ENCODE measurements at regions not wholly inside any gene's neighbourhood (a gene's known extent, or its start where the extent isn't known, plus 50 kb on each side); places are given as distances from the start of the nearest gene placed in this dataset.

DNA sequence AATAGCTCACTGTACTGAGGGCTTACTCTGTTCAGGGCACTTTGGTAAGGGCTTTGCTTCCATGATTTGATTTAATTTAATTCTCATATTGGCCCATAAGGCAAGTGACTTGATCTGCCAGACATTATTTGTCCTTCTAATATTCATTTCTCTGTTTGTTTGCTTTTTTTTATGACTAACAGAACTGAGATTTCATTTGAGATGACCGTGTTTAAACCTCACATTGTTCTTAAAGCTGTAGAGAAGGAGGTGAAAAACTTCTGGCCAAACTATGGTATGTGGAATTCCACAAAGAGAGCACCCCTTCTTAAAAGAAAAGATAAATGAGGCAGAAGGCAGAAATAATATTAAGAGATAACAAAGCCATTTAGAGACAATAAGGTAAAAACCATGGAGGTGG is 775.6 kb upstream of the ACO1 start:
- DNase-seq (ENCODE audit: low read depth in 2 of 2) = no peak

DNA sequence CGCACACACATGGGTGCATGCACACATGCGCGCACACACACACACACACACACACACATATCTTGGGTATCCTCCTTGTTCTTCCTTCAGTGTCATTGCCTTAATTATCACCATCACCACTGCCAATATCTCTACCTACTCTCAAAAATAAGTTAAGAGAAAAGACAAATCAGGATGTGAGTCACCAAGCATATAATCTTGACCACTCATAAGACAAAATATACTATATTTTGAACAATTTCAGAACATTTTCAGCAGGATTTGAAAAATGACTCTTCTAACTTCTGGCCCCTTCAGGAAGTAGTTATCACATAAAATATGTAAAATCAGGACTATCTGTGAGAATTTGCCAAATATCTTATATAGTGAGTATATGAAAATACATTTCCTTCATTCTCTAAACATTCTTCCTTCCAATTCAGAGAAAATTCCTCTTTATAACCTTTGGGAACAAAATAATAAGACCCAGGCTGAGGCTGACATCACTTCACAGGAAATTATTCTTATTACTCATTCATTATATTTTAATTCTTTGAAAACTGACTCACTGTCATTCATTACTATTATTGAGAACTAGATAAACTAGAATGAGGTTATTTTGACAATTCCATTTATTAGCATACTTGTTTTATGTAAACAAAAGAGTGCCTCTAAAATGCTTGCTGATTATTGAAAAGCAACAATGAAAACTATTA is 772.0 kb upstream of the ACO1 start:
- no peak for DNase-seq (ENCODE audit: low read depth in 2 of 2)

DNA sequence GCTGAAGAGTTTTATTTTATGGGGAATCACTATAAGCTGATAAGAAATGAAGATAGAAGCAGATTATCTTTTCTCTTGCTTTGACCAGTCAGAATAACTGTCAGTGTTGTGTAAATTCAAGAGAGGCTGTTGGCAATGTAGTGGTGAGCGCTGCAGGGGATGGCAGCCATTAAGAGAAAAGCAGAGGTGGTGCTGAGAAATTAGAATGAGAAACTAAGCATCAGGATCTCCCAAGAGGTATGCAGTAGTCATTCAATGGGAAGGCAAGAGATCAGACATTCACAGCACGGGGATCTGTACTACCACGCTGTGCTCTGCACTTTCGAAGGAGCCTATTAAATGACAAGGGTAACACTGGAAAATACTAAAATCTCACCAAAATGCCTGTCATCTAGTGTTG is 768.5 kb upstream of the ACO1 start:
- DNase-seq (ENCODE audit: low read depth in 2 of 2) = no peak

DNA sequence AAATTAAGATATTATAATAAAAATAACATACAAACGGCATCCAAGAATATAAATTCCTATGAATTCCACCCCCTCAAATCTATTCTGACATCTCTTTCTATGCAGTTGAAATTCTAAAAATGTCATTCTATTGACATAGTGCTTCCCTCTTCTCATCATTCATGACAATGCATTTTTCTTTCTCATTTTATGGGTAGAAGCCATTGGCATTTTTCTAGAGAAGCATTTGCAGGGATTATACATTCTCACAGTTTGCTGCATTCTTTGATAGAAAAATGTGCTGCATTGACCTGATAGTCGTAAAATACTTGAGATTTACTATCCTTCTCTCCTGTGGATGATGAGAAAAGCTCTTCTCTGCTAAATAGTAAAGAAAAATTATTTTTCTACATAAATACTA is 760.9 kb upstream of the ACO1 start:
- no peak for DNase-seq (ENCODE audit: low read depth in 2 of 2)

DNA sequence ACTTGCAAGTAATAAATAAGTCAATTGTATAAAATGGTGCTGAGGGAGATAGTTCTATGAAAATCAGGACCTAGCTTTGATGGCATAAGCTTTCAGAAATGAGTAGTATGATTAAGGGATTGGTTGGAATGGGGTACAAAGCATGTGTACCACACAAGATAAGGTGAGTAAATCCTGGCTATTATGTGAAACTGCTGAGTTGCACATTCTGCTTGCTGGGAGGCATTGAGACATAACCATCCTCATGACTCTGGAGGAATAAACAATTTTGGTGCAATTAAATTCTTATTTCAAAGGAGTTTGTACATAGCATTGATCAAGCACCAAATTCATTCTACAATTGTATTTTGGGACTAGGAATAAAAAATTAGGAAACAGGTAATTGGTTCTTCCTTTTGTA is 755.2 kb upstream of the ACO1 start:
- no peak for DNase-seq (ENCODE audit: low read depth in 2 of 2)

DNA sequence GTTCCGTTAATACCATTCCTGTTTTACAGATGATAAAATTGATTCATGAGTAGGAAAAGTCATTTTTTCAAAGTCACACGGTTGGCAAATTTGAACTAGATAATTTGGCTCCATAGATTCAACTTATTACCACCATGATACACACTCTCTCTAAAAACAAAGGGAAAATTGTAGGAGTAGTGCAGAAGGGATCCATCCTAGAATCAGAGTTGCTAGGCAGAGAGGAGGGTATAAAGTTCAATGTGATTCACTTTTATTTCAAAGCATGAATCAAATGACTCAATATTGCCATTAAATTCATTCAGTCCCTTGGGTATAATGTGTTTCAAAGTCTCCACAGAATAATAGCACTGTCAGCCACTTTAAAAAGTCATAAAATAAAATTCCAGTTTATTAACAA is 747.2 kb upstream of the ACO1 start:
- DNase-seq (ENCODE audit: low read depth in 2 of 2) = no peak

DNA sequence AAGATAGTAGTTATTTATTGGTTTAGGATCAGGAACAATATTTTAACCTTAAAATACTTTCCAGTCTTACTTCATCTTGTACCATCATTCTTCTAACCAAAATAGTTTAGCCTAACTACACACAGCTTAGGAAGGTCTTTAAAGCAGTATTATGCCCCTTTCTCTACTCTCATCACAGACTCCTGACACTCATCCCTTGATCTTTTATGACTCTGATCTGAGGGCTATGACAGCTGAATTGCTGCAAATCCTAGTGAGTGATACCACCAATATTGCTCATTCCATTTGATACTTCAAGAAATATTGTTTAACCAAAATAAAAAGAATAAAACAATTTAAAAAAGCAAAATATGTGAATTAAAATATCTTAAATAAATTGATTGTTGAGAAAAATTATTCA is 746.6 kb upstream of the ACO1 start:
- DNase-seq (ENCODE audit: low read depth in 2 of 2) = no peak

DNA sequence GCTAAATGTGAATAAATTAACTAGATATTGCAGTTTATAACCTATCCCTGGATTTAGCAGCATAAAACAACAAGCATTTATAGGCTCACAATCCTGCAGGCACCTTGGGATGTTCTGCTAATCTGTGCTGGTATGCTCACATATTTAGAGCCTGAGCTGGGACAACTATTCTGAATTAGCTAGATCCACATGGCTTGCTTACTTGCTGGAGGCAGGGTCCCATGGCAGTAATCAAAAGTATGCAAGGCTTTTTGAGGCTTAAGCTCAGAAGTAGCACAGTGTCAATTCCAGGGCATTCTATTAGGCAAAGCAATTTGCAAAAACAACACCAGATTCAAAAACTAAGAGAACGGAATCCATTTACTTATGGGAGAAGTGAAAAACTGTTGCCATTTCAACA is 745.0 kb upstream of the ACO1 start:
- no peak for DNase-seq (ENCODE audit: low read depth in 2 of 2)

DNA sequence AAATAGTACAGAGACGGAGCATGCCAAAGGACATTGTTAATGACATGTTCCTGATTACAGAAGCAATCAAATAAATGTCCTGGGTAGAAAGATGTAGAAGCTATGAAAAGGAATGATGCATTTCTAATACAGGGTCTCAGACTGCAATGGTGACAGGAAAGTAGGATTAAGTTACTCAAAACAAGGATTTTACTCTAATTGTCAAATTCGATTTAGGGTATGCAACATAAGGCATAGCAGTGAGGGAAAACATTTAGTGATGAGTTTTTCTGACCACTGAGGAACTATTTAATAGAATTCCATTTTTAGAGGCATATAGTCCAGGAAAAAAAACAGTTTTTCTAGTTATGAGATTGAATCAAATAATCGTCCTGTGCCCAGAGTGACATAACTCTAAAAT is 715.1 kb upstream of the ACO1 start:
- DNase-seq (ENCODE audit: low read depth in 2 of 2) = no peak

DNA sequence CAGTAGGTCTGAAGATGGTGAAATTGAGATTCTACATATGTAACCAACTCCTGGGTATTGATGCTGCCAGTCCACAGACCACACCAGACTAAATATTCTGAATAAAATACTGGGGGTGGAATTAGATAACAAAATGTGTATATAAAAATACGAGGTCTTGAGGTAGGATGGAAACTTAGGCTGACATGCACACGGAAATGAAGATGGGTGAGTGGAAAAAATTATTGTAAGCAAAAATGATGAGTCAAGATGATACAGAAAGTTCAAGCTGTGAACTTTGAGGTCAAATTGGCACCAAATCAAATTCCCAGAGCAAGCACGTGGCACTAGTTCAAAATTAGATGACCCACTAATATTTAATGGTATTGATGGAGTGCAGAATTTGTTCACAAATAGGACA is 713.4 kb upstream of the ACO1 start:
- DNase-seq (ENCODE audit: low read depth in 2 of 2) = no peak

DNA sequence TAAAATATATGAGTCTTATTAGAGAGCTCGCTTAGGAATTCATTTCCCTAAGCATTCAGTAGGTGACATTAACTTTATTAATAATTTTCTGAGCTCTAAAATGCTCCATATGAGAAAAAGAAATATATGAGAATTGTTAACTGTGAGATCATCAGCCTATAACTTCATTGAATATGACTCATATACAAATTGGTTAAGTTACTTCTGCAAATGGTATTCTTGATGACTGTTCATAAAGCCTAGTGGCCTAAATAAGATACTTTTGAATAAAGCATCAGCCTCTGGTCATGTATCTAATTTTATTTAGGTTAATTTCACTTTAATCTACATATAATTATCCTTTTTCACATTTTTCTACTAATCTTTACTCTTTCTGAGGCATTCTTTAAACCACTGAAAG is 710.2 kb upstream of the ACO1 start:
- peak; percentile 0 to 4 for DNase-seq (ENCODE audit: low read depth in 2 of 2)

DNA sequence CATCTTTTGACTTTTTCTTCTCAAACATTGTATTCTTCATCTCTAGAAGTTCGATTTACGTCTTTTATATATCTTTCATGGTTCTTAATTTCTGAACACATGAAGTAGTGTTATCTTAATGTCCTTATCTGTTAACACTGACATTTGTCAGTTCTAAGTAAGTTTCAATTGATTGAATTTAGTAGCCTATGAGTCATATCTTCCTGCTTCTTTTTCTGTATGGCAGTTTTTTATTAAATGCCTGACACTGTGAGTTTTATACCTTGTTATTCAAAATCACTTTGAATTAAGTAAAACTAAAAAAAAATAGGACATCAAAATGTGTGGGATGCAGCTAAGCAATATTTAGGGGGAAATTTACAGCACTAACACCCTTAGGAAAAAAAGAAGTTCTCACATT is 707.0 kb upstream of the ACO1 start:
- no peak for DNase-seq (ENCODE audit: low read depth in 2 of 2)

DNA sequence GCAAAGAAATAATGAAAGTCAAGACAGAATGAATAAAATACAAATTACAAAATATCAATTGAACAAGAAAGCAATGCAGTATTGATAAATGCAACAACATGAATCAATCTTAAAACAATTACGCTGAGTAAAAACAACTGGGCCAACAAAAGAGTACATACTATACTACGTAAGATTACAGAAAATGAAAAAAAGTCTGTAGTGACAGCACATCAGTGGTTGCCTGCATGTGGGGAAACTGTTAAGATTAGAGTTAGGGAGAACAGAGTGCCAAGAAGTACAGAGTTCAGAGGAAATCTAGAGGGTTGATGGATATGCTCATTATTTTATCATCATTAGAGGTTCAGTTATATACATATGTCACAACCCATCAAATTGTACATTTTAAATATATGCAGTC is 706.6 kb upstream of the ACO1 start:
- no peak for DNase-seq (ENCODE audit: low read depth in 2 of 2)

DNA sequence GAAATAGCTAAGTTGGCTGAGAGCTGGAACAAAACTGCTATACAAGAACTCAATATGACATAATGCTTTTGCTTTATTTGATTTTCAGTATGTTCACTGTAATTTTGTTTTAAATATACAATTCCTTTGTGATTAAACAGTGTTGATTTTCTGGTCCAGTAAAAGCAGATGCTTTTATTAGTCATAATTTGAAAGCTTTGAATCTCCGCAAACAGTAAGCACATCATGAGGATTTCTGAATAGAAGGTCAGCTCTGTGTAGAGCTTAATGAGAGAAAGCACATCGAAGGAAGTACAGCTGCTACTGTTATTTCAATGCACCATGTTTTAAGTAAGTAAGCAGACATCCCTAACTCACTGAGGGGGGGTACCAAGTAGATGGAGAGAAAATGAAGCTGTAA is 701.3 kb upstream of the ACO1 start:
- DNase-seq (ENCODE audit: low read depth in 2 of 2) = no peak

DNA sequence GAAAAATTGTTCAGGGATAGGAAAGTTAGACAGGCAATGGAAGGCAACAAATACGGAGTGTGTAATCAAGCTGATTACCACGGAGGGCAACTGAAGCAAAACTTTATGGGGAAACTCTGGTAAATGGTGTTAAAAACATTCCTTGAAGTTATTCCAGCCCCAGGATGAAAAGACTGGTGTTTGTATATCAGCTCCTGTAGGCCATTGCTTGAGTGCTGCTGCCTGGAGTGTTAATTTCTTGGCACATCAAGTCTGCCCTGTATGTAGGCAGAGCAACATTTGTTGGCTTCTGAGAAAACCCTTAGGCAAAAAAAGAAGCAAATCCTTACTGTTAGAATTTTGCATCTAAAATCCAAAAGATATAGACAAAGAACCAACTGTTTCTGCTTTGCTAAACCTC is 686.5 kb upstream of the ACO1 start:
- no peak for DNase-seq (ENCODE audit: low read depth in 2 of 2)

DNA sequence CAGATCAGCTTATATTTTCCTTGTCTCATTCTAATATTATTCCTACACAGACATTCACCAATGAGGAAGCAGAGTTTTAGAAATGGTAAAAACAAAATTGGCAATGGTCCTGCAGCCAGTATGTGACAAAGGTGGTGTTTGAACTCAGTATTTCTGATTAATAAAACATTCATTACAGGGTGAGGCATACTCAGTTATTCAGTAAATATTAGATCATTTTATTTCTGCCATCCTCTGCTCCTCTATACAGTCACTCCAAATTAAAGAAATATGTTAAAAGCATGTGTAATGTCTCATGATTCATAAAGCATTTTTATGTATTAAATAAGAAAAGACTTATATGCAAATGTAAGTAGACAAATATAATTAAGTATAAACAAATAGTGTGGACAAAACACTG is 684.6 kb upstream of the ACO1 start:
- DNase-seq (ENCODE audit: low read depth in 2 of 2) = no peak

DNA sequence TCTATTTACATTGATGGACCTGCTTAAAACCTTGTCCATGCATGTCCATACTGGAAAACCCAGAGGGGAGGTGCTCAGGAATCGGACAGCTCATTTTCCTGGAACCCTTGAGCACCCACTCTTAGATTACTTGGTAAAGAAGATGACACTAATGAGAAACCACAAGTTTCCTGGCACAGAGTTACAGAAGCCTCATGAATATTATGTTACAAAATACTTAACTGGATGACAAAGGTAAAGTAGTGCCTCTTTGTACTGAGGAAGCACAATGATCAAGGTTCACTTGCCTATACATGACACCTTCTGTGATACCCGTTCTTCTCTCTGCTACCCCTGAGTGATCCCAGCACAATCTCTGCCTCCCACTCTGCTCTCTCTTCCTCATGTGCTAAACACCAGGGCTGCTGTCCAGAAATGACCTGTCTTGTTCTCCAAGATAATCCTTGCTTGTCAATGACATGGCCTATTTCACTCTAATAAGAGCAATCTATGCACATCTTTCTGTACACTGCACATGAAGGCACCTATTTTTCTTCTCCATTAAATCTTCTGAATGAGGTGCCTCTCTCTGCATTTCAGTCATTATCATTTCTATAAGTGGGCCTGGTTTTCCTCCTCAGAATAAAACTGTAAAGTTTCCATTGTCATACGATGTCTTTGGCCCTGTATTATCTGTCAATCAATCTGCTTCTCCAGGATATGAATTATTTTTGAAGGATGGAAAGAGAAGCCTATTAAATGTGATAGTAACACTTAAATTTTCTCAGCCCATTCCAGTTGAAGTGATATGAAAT is 684.0 kb upstream of the ACO1 start:
- no peak for DNase-seq (ENCODE audit: low read depth in 2 of 2)

DNA sequence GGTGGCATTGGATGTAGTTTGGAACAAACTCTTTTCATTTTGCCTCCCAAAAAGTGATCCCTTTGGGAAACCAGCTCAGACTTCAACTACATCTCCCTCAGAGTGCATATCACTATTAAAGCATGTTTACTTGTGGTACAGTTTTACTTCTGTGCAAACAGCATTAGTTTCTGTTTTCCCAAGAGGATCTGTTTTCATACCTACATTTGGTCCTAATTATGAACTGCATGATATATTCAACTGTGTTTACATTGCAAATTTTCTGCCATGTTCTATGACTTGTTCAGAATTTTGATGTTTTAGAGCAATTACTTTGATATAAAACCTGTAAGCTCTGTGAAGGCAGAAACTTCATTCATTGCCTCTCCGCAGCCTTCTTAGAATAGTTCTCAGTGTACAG is 681.5 kb upstream of the ACO1 start:
- peak in 1 of 2 experiments; percentile 0 for DNase-seq (ENCODE audit: low read depth in 2 of 2)

DNA sequence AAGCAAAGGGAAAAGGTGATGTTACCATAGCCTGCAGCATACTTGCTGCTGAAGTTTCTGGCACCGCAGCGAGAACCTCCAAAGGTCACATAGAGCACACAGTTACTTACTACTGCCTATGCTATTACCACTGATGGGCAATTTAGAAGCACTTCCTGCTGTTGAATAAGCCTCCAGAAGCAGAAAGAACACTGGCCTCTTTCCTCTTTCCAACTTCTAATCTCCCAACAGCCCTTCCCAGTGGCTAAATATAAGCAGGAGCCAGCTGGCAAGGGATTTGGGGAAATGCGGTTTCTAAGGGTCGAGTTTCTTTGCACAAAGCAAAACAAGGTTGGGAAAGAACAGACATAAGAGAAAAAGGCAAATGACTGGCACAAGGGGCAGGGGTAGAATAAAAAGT is 669.2 kb upstream of the ACO1 start:
- no peak for DNase-seq (ENCODE audit: low read depth in 2 of 2)

DNA sequence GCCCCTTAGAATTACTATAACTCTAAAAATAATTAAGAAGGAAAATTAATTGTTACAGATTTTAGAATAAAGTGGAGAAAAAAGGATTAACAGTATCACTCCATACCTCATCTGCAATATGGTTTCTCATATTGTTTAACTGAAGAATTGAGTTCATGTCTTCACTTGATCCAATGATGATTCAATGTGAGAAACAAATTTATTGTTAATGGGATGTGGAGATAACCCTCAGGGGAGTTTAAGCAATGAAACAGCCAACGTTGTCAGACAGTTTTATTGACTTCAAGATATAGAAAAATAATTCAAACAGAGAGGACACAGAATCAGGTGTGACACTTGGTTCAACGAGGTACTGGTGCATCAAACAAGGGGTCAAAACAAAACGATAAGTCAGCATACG is 665.2 kb upstream of the ACO1 start:
- DNase-seq (ENCODE audit: low read depth in 2 of 2) = no peak

DNA sequence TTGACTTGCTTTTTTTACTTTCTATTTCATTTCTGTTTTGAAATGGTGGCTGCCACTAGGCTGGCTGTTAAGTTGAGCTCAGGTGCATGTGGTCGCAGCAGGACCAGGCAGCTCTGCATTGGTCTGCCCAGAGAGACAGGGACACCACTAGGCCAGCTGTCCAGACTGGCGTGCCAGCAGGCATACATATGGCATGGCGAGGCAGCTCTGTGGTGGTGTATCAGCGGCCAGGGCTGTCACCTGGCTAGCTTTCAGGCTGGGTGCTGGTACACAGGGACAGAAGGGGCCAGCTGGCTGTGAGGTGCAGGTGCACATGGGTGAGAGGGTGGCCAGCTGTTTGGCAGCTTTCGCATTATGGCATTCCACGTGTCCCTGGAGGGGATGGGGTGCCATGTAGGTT is 654.0 kb upstream of the ACO1 start:
- no peak for DNase-seq (ENCODE audit: low read depth in 2 of 2)

DNA sequence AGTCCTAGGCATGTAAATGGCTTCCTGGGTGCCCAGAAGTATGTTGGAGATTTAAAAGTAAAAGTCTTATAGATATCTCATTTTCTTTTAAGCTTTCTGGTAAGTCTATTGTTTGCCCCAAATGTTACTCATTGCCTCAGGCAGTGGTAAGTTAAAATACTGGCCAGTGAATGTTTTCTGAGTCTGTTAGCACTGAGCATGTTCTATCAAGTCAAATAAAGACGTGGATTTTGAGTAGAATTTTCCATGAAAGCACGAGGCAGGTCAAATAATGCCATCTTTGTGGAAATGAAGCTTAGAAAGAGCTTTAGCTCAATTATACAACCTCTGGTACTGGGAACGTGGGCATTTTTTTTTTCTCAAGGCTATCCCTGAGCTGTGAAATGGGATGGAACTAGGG is 651.3 kb upstream of the ACO1 start:
- no peak for DNase-seq (ENCODE audit: low read depth in 2 of 2)

DNA sequence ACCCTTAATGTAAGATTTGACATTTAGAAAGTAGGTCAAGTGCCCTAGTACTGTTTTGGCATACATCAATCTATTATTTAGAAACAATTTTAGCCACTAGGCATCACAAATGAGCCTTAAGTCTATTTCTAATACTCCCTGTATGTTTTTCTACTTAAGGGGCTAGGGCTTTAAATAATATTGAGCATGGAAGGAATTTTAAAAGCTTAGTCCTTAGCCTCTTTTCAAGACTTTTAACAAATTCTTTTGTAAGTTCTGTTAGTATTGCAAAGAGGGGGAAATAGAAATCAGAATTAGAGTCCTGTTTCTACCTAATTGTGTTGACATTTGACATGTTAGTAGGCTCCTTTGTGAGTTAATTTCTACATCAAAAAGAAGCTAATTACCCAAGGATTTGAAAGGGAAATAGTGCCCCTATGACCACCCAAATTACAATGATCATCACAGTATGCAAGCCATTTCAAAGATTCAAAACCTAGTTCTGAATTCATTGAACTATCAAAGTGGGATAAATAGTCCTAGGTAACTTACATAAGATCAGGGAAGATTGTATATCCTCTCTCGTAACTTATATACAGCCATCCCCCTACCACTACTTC is 647.8 kb upstream of the ACO1 start:
- DNase-seq (ENCODE audit: low read depth in 2 of 2) = no peak
